Cardiac muscle cell (in vitro differentiated cells and primary cell): ENCODE measurements at regions not wholly inside any gene's neighbourhood (a gene's known extent, or its start where the extent isn't known, plus 50 kb on each side); places are given as distances from the start of the nearest gene placed in this dataset.

Source experiments
- DNase-seq, 2 donors: peaks; one replicate each; pipeline versions ENCODE4 v3.0.0 to v3.0.0-alpha.2; 2010 to 2017; ENCODE audit warnings: low read depth in 1 of 2, low spot score in 1 of 2
- H3K27ac ChIP-seq: fragments of 200-600 bp; sonication (generic); 2 replicates; pipeline ENCODE4 v1.5.1; 2016
- H3K27me3 ChIP-seq: fragments of 200-600 bp; sonication (generic); 2 replicates; pipeline ENCODE4 v1.6.0; 2016; ENCODE audit warnings: control low read depth
- H3K36me3 ChIP-seq: fragments of 200-600 bp; sonication (generic); 2 replicates; pipeline ENCODE4 v1.5.1; 2016; ENCODE audit warnings: control low read depth
- H3K4me1 ChIP-seq: fragments of 200-600 bp; sonication (generic); 2 replicates; pipeline ENCODE4 v1.8.1; 2017; ENCODE audit warnings: low read depth, mild to moderate bottlenecking, mixed run types
- H3K4me3 ChIP-seq: fragments of 200-600 bp; sonication (generic); 2 replicates; pipeline ENCODE4 v1.5.1; 2016; ENCODE audit warnings: mild to moderate bottlenecking
- H3K9me3 ChIP-seq: fragments of 200-600 bp; sonication (generic); 2 replicates; pipeline ENCODE4 v1.5.1; 2017; ENCODE audit warnings: low read depth, mild to moderate bottlenecking, control low read depth
- TF ChIP-seq, protein P1 (sequence below): IDR thresholded peaks from 2 replicates; pipeline ENCODE4 v1.5.1; 2012; ENCODE audit warnings: low read depth, mild to moderate bottlenecking, low read length

GRCh38 chr2:10204326-10205161 is 82.0 kb downstream of the RRM2 start:
- Histone ChIP-seq H3K27ac (no peak overlapping the region), H3K36me3 (no peaks in the 10 kb centered on the region), H3K27me3 (no peaks in the 10 kb centered on the region), H3K9me3 (no peaks in the 10 kb centered on the region), H3K4me1 (peaks cover 4% of the 10 kb centered on the region), H3K4me3 (no peak overlapping the region)
- TF ChIP-seq, protein P1, sequence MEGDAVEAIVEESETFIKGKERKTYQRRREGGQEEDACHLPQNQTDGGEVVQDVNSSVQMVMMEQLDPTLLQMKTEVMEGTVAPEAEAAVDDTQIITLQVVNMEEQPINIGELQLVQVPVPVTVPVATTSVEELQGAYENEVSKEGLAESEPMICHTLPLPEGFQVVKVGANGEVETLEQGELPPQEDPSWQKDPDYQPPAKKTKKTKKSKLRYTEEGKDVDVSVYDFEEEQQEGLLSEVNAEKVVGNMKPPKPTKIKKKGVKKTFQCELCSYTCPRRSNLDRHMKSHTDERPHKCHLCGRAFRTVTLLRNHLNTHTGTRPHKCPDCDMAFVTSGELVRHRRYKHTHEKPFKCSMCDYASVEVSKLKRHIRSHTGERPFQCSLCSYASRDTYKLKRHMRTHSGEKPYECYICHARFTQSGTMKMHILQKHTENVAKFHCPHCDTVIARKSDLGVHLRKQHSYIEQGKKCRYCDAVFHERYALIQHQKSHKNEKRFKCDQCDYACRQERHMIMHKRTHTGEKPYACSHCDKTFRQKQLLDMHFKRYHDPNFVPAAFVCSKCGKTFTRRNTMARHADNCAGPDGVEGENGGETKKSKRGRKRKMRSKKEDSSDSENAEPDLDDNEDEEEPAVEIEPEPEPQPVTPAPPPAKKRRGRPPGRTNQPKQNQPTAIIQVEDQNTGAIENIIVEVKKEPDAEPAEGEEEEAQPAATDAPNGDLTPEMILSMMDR: no peak
- DNase-seq: no peak

- Histone ChIP-seq H3K4me3 (no peak overlapping the region), H3K36me3 (no peaks in the 10 kb centered on the region), H3K9me3 (no peaks in the 10 kb centered on the region), H3K27ac (no peak overlapping the region), H3K27me3 (no peaks in the 10 kb centered on the region), H3K4me1 (peaks cover 4% of the 10 kb centered on the region)
- TF ChIP-seq, protein P1: no peak
- DNase-seq: no peak
Observed at GRCh38 chr2:10205162-10205475, 82.6 kb downstream of the RRM2 start.

GRCh38 chr2:10208736-10209135 is 86.2 kb downstream of the RRM2 start:
- Histone ChIP-seq H3K36me3 (no peaks in the 10 kb centered on the region), H3K9me3 (no peaks in the 10 kb centered on the region)

DNA sequence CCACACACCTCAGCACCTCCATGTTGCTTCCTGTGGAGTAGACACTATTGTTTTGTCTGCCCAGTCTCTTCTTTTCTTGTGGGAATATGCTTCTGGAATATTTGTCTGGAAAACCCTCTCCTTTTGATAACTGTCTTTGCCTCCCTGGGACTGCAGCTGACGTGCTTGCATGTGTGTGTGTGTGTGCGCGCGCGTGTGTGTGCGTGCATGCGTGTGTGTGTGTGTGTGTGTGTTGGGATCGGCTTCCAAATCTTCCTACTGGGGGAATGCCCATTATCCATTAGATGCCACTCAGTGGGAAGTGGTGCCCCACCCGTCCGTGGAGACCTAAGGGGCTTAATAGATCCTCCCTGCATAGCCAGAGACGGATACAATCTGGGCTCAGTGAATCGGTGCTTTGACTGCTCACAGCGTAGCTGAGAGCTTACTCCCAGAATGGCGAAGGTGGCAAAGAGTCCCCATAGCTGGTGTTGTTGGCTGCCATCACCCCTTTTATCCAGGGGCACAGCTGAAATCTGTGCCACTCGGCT is 86.9 kb downstream of the RRM2 start:
- Histone ChIP-seq H3K4me3 (no peak overlapping the region), H3K27ac (no peak overlapping the region), H3K4me1 (no peaks in the 10 kb centered on the region), H3K9me3 (no peaks in the 10 kb centered on the region), H3K27me3 (no peaks in the 10 kb centered on the region), H3K36me3 (no peaks in the 10 kb centered on the region)
- DNase-seq: no peak
- TF ChIP-seq, protein P1: no peak

More at GRCh38 chr2:10208736-10209135, 86.2 kb downstream of the RRM2 start:
- Histone ChIP-seq H3K4me1 (no peaks in the 10 kb centered on the region), H3K27me3 (no peaks in the 10 kb centered on the region), H3K27ac (no peak overlapping the region), H3K4me3 (no peak overlapping the region)
- TF ChIP-seq, protein P1: no peak
- DNase-seq: no peak

DNA sequence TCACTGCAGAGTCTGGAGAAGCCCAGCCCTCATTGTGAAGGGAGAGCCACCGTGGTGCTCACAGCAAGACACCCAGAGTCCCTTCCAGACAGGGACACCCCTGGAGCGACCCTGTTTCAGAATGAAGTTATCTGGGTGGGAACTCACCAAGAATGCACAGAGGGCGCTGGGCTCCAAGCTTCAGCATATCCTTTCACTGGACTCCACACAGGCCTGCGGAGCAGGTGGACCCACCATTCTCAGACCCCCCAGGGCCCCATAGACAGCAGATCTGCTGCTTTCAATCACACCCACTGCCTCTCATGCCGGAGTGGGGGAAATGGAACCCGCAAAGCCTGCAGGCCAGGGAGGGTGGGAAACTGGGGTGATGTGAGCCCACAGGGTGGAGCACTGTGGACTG is 87.8 kb downstream of the RRM2 start:
- no peak overlapping the region for H3K4me3 ChIP-seq

More for the DNA sequence above, 87.8 kb downstream of the RRM2 start:
- H3K27ac ChIP-seq: no peak overlapping the region
- no peak for DNase-seq
- H3K36me3 ChIP-seq: no peaks in the 10 kb centered on the region
- H3K4me1 ChIP-seq: no peaks in the 10 kb centered on the region
- TF ChIP-seq, protein P1: no peak
- no peaks in the 10 kb centered on the region for H3K9me3 ChIP-seq
- no peaks in the 10 kb centered on the region for H3K27me3 ChIP-seq
